Progenitor cell of endocrine pancreas (in vitro differentiated cells): ENCODE measurements at regions not wholly inside any gene's neighbourhood (a gene's known extent, or its start where the extent isn't known, plus 50 kb on each side); places are given as distances from the start of the nearest gene placed in this dataset.

Experiments
- DNase-seq: peaks from one replicate; pipeline ENCODE4 v3.0.0; 2021; ENCODE audit warnings: low spot score; ENCODE audit not compliant: unreplicated experiment
- H3K27ac Mint-ChIP-seq: 2 replicates; pipeline ENCODE4 v1.8.0; 2021; ENCODE audit warnings: mild to moderate bottlenecking, moderate library complexity, mixed read lengths
- H3K27me3 Mint-ChIP-seq: 2 replicates; pipeline ENCODE4 v1.8.0; 2021; ENCODE audit warnings: mixed read lengths
- H3K36me3 Mint-ChIP-seq: 2 replicates; pipeline ENCODE4 v1.8.0; 2022; ENCODE audit warnings: mixed read lengths; ENCODE audit not compliant: insufficient read depth
- H3K4me1 Mint-ChIP-seq: 2 replicates; pipeline ENCODE4 v1.8.0; 2021; ENCODE audit warnings: low read depth, mixed read lengths
- H3K4me3 Mint-ChIP-seq: 2 replicates; pipeline ENCODE4 v1.8.0; 2021; ENCODE audit warnings: low read depth, mild to moderate bottlenecking, moderate library complexity, mixed read lengths
- H3K9me3 Mint-ChIP-seq: 2 replicates; pipeline ENCODE4 v1.8.0; 2021; ENCODE audit warnings: low read depth, mixed read lengths
- CTCF ChIP-seq: fragments of 200-600 bp; sonication (generic); IDR thresholded peaks from one replicate; pipeline ENCODE4 v1.5.0; 2021; ENCODE audit warnings: antibody characterized with exemption, mild to moderate bottlenecking; ENCODE audit not compliant: unreplicated experiment

- Mint-ChIP-seq H3K4me3 (no peak overlapping the region), H3K36me3 (no peaks in the 10 kb centered on the region), H3K27me3 (no peaks in the 10 kb centered on the region), H3K9me3 (peaks cover 29% of the 10 kb centered on the region), H3K4me1 (no peaks in the 10 kb centered on the region), H3K27ac (no peak overlapping the region)
- TF ChIP-seq CTCF, result no peak
- no peak for DNase-seq
Observed at GRCh38 chr13:57784633-57785032, 153.1 kb downstream of the PCDH17 start.

GRCh38 chr13:57787058-57787791 is 155.7 kb downstream of the PCDH17 start:
- Mint-ChIP-seq H3K27ac (no peak overlapping the region), H3K36me3 (no peaks in the 10 kb centered on the region), H3K9me3 (peaks cover 29% of the 10 kb centered on the region), H3K4me3 (no peak overlapping the region), H3K4me1 (no peaks in the 10 kb centered on the region), H3K27me3 (no peaks in the 10 kb centered on the region)
- TF ChIP-seq CTCF, result no peak
- DNase-seq, result no peak

- Mint-ChIP-seq H3K36me3 (no peaks in the 10 kb centered on the region), H3K4me3 (no peak overlapping the region), H3K9me3 (no peaks in the 10 kb centered on the region), H3K27ac (no peak overlapping the region), H3K27me3 (no peaks in the 10 kb centered on the region), H3K4me1 (no peaks in the 10 kb centered on the region)
- no peak for DNase-seq
- no peak for TF ChIP-seq CTCF
Observed at GRCh38 chr13:57799624-57800023, 168.1 kb downstream of the PCDH17 start.

GRCh38 chr13:57813651-57814050 is 182.1 kb downstream of the PCDH17 start:
- Mint-ChIP-seq H3K4me3 (no peak overlapping the region), H3K4me1 (no peaks in the 10 kb centered on the region), H3K36me3 (peaks cover 1% of the 10 kb centered on the region), H3K9me3 (peaks cover 15% of the 10 kb centered on the region), H3K27me3 (no peaks in the 10 kb centered on the region), H3K27ac (no peak overlapping the region)
- no peak for DNase-seq
- no peak for TF ChIP-seq CTCF

- TF ChIP-seq CTCF, result no peak
- Mint-ChIP-seq H3K4me3 (no peak overlapping the region), H3K27me3 (no peaks in the 10 kb centered on the region), H3K27ac (no peak overlapping the region), H3K4me1 (peaks cover 3% of the 10 kb centered on the region), H3K36me3 (peaks cover 1% of the 10 kb centered on the region), H3K9me3 (peaks cover 11% of the 10 kb centered on the region)
- DNase-seq, result no peak
Observed at GRCh38 chr13:57815600-57815999, 184.1 kb downstream of the PCDH17 start.
